B cell (primary cell): ENCODE measurements at regions not wholly inside any gene's neighbourhood (a gene's known extent, or its start where the extent isn't known, plus 50 kb on each side); places are given as distances from the start of the nearest gene placed in this dataset.

Experiments used
- ATAC-seq: fragments of 200-7000 bp; cut with Tn5 transposase; one replicate; pipeline ENCODE4 v1.10.0; 2021; ENCODE audit warnings: low read depth, mild to moderate bottlenecking, moderate number of reproducible peaks, moderate library complexity
- CTCF ChIA-PET: fragments of 350-600 bp; sonication (Branson Sonifier 250); formaldehyde crosslinking; loops from one replicate; lab custom pipeline; 2021; ENCODE audit warnings: antibody characterized with exemption, inconsistent platforms; lab: Charles Lee
- POLR2A ChIA-PET: fragments of 350-600 bp; sonication (Branson Sonifier 250); formaldehyde crosslinking; loops from one replicate; lab custom pipeline; 2021; ENCODE audit warnings: antibody characterized with exemption; lab: Charles Lee
- DNase-seq: peaks from one replicate; pipeline ENCODE4 v3.0.0; 2013
- H2AFZ ChIP-seq: 2 replicates; pipeline ENCODE4 v1.6.1; 2012; ENCODE audit warnings: mild to moderate bottlenecking, low read depth, low read length; ENCODE audit not compliant: insufficient read depth, poor library complexity, severe bottlenecking
- H3K27ac ChIP-seq, 2 donors: 1 replicate in 1 of 2; 2 replicates in 1 of 2; pipeline ENCODE4 v1.5.1; 2012 to 2013; ENCODE audit warnings: low read length in 2 of 2, mild to moderate bottlenecking in 2 of 2, moderate library complexity in 1 of 2
- H3K27me3 ChIP-seq, 4 experiments: fragments of 200-600 bp in 1 of 4; sonication (generic) in 1 of 4; replicated peaks in 1 of 4; 1 replicate in 2 of 4; 2 replicates in 2 of 4; pipeline versions ENCODE4 v1.6.1 to v1.7.0; 2013 to 2016; ENCODE audit warnings: low read length in 3 of 4, mild to moderate bottlenecking in 2 of 4, mixed read lengths in 1 of 4, moderate library complexity in 1 of 4; ENCODE audit not compliant: insufficient read depth in 4 of 4, control insufficient read depth in 3 of 4; ENCODE audit errors: control extremely low read depth in 1 of 4
- H3K36me3 ChIP-seq, 2 experiments: replicated peaks in 1 of 2; 1 replicate in 1 of 2; 2 replicates in 1 of 2; pipeline versions ENCODE4 v1.6.1 to v1.7.1; 2013; ENCODE audit warnings: low read length in 1 of 2; ENCODE audit not compliant: insufficient read depth in 2 of 2, control insufficient read depth in 1 of 2; ENCODE audit errors: control extremely low read depth in 1 of 2, extremely low read depth in 1 of 2
- H3K4me1 ChIP-seq, 2 donors: fragments of 200-600 bp in 1 of 2; sonication (generic) in 1 of 2; 1 replicate in 1 of 2; 2 replicates in 1 of 2; pipeline versions ENCODE4 v1.5.1 to v1.6.1; 2013 to 2017; ENCODE audit warnings: low read length in 2 of 2; ENCODE audit not compliant: control insufficient read depth in 2 of 2, insufficient read depth in 2 of 2
- H3K4me2 ChIP-seq: replicated peaks from 2 replicates; pipeline ENCODE3; 2012; ENCODE audit warnings: mild to moderate bottlenecking, low read depth, low read length; ENCODE audit not compliant: poor library complexity, severe bottlenecking
- H3K4me3 ChIP-seq, 5 experiments: fragments of 200-600 bp in 1 of 5; sonication (generic) in 1 of 5; 1 replicate in 3 of 5; 2 replicates in 2 of 5; pipeline versions ENCODE4 v1.5.1 to v1.7.0; 2011 to 2016; ENCODE audit warnings: low read length in 4 of 5, mild to moderate bottlenecking in 4 of 5, low read depth in 2 of 5, control low read depth in 1 of 5, moderate library complexity in 1 of 5; ENCODE audit not compliant: insufficient read depth in 1 of 5; ENCODE audit errors: control extremely low read depth in 1 of 5, extremely low read depth in 1 of 5
- H3K79me2 ChIP-seq: fragments of 200-600 bp; sonication (generic); one replicate; pipeline ENCODE4 v1.6.0; 2016; ENCODE audit warnings: low read length; ENCODE audit not compliant: control insufficient read depth, insufficient read depth
- H3K9ac ChIP-seq: fragments of 200-600 bp; sonication (generic); 2 replicates; pipeline ENCODE4 v1.6.1; 2017; ENCODE audit warnings: mild to moderate bottlenecking, low read length, moderate library complexity
- H3K9me3 ChIP-seq, 3 donors: one replicate each; pipeline versions ENCODE4 v1.6.1 to v1.7.1; 2013; ENCODE audit warnings: low read length in 2 of 3; ENCODE audit not compliant: control insufficient read depth in 2 of 3, insufficient read depth in 1 of 3; ENCODE audit errors: control extremely low read depth in 1 of 3
- H4K20me1 ChIP-seq: 2 replicates; pipeline ENCODE4 v1.6.0; 2012; ENCODE audit warnings: mild to moderate bottlenecking, low read length; ENCODE audit not compliant: insufficient read depth, control insufficient read depth, poor library complexity, severe bottlenecking
- H3K27ac Mint-ChIP-seq: one replicate; pipeline ENCODE4 v1.8.0; 2021; ENCODE audit warnings: mixed read lengths
- H3K27me3 Mint-ChIP-seq: one replicate; pipeline ENCODE4 v1.8.0; 2021; ENCODE audit warnings: mixed read lengths
- H3K4me1 Mint-ChIP-seq: one replicate; pipeline ENCODE4 v1.8.0; 2021; ENCODE audit warnings: mixed read lengths
- H3K4me3 Mint-ChIP-seq: one replicate; pipeline ENCODE4 v1.8.0; 2021; ENCODE audit warnings: mixed read lengths
- H3K9me3 Mint-ChIP-seq: one replicate; pipeline ENCODE4 v1.8.0; 2022; ENCODE audit warnings: mixed read lengths; ENCODE audit not compliant: insufficient read depth
- CTCF ChIP-seq: fragments of 200-600 bp; IDR thresholded peaks from one replicate; pipeline ENCODE4 v1.8.0; 2022; ENCODE audit warnings: antibody characterized with exemption, mild to moderate bottlenecking
- EZH2 ChIP-seq: IDR thresholded peaks from 2 replicates; pipeline ENCODE4 v1.6.1; 2012; ENCODE audit warnings: borderline replicate concordance, low read depth, mild to moderate bottlenecking, moderate library complexity, low read length; ENCODE audit not compliant: insufficient read depth, poor library complexity, severe bottlenecking
- WGBS: methylation state at CpG from one replicate; pipeline ENCODE4 v1.1.5; 2013; ENCODE audit warnings: missing lambda C conversion rate; ENCODE audit not compliant: insufficient coverage; 5-methylcytosine and 5-hydroxymethylcytosine counted together
- intact Hi-C: fragments of 100-400 bp; cut with micrococcal nuclease; formaldehyde crosslinking; loops from one replicate; pipeline ENCODE4 v1.10.0; 2022

- WGBS, result 100% methylated on average over 1 of the region's 1 CpG
- ChIA-PET CTCF (no interaction called here), POLR2A (no interaction called here)
- Histone ChIP-seq H2AFZ (no peak overlapping the region), H3K9ac (no peak overlapping the region), H3K4me1 (no peaks in the 10 kb centered on the region), H3K4me3 (no peak overlapping the region), H3K9me3 (no peaks in the 10 kb centered on the region), H3K27me3 (no peaks in the 10 kb centered on the region), H3K79me2 (no peaks in the 10 kb centered on the region), H3K4me2 (no peak overlapping the region), H3K36me3 (no peaks in the 10 kb centered on the region), H4K20me1 (no peaks in the 10 kb centered on the region), H3K27ac (no peak overlapping the region)
- no peak overlapping the region for H3K27ac Mint-ChIP-seq
- H3K9me3 Mint-ChIP-seq, result peaks cover 3% of the 10 kb centered on the region
- TF ChIP-seq EZH2, result no peak
- TF ChIP-seq CTCF, result no peak
- H3K4me1 Mint-ChIP-seq, result no peaks in the 10 kb centered on the region
- no peak for ATAC-seq
- no peaks in the 10 kb centered on the region for H3K27me3 Mint-ChIP-seq
- DNase-seq, result no peak
- intact Hi-C loops, result no loop called here
- no peak overlapping the region for H3K4me3 Mint-ChIP-seq
These were observed 445.7 kb downstream of the CDH8 start for GRCh38 chr16:61590577-61590976.

GRCh38 chr16:61587526-61587925, 448.7 kb downstream of the CDH8 start:
- POLR2A ChIA-PET, result no interaction called here
- H3K9me3 Mint-ChIP-seq, result peaks cover 3% of the 10 kb centered on the region
- no peaks in the 10 kb centered on the region for H3K27me3 Mint-ChIP-seq
- CTCF ChIA-PET, result no interaction called here
- DNase-seq (no peak), ATAC-seq (no peak)
- H3K9me3 ChIP-seq, result no peaks in the 10 kb centered on the region
- no peak overlapping the region for H3K4me3 Mint-ChIP-seq
- H3K27ac ChIP-seq, result no peak overlapping the region
- H3K4me1 Mint-ChIP-seq, result no peaks in the 10 kb centered on the region
- no peak overlapping the region for H3K9ac ChIP-seq
- H3K4me2 ChIP-seq, result no peak overlapping the region
- H3K4me3 ChIP-seq, result no peak overlapping the region
- H3K4me1 ChIP-seq, result no peaks in the 10 kb centered on the region
- no peak for TF ChIP-seq EZH2
- TF ChIP-seq CTCF, result no peak
- H3K27ac Mint-ChIP-seq, result no peak overlapping the region
- H4K20me1 ChIP-seq, result no peaks in the 10 kb centered on the region
- intact Hi-C loops, result no loop called here
- no peaks in the 10 kb centered on the region for H3K79me2 ChIP-seq
- no peaks in the 10 kb centered on the region for H3K27me3 ChIP-seq
- no peak overlapping the region for H2AFZ ChIP-seq
- WGBS, result no CpG with 5 or more reads among the region's 2 CpGs
- H3K36me3 ChIP-seq, result no peaks in the 10 kb centered on the region
